Omental fat pad (tissue), 3 donors: ENCODE measurements at regions not wholly inside any gene's neighbourhood (a gene's known extent, or its start where the extent isn't known, plus 50 kb on each side); places are given as distances from the start of the nearest gene placed in this dataset.
"Not testable (repeated sequence)": the region's sequence is repeated elsewhere in the genome, so short reads cannot be mapped to it uniquely, and the experiment has no call there.

ENCODE experiments used
- ATAC-seq: fragments of 150-250 bp; one replicate; pipeline ENCODE4 v1.9.1; 2016; ENCODE audit warnings: mild to moderate bottlenecking, moderate library complexity; ENCODE audit not compliant: low FRiP score
- DNase-seq: peaks from one replicate; pipeline ENCODE4 v3.0.0-alpha.2; 2019; ENCODE audit warnings: low spot score
- TF ChIP-seq, protein P1 (sequence below), 3 donors: fragments of 450-650 bp; IDR thresholded peaks; one replicate each; pipeline ENCODE4 v1.5.1; 2016 to 2017; ENCODE audit warnings: antibody characterized with exemption in 3 of 3, mild to moderate bottlenecking in 3 of 3, moderate library complexity in 2 of 3

DNA sequence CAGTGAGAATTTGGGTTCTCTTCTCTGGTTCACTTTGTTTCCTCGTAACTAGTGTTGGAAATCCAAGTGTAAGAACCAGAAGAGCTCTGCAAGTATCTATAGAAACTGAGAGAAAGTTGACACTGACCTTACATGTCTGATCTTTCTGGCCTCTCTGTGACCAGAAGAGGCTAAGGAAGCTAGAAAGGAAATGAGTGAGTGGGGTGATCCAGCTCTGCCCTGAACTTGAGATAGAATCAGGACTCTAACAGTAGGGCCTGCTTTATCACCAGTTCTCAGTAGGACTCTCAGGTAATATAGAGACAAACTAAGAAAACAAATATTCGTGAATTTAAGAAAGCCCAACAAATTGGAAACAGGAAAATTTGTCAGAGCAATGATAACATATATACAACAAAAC lies 441.2 kb upstream of the ZNF804A start:
- DNase-seq (no peak), ATAC-seq (no peak)
- TF ChIP-seq, protein P1, sequence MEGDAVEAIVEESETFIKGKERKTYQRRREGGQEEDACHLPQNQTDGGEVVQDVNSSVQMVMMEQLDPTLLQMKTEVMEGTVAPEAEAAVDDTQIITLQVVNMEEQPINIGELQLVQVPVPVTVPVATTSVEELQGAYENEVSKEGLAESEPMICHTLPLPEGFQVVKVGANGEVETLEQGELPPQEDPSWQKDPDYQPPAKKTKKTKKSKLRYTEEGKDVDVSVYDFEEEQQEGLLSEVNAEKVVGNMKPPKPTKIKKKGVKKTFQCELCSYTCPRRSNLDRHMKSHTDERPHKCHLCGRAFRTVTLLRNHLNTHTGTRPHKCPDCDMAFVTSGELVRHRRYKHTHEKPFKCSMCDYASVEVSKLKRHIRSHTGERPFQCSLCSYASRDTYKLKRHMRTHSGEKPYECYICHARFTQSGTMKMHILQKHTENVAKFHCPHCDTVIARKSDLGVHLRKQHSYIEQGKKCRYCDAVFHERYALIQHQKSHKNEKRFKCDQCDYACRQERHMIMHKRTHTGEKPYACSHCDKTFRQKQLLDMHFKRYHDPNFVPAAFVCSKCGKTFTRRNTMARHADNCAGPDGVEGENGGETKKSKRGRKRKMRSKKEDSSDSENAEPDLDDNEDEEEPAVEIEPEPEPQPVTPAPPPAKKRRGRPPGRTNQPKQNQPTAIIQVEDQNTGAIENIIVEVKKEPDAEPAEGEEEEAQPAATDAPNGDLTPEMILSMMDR (IDR thresholded peaks at IDR 0.05) = no peak

DNA sequence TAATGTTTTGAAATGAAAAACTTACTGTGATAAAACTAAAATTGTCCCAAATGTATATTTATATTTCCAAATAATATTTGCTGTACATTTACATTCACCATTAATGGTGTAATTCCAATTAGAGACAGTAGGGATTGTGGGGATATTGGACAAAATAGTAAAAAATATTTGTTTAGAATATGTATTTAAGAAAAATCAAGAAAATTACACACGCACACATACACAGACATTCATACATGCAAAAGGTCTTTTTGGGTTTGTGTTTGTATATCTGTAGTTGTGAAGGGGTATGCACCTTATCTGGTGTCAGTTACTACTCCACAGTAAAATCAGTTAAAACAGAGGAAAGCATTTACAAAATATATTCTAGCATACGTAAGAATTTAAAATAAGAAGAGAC lies 435.9 kb upstream of the ZNF804A start:
- ATAC-seq (no peak), DNase-seq (no peak)
- TF ChIP-seq, protein P1 (IDR thresholded peaks at IDR 0.05) = no peak

DNA sequence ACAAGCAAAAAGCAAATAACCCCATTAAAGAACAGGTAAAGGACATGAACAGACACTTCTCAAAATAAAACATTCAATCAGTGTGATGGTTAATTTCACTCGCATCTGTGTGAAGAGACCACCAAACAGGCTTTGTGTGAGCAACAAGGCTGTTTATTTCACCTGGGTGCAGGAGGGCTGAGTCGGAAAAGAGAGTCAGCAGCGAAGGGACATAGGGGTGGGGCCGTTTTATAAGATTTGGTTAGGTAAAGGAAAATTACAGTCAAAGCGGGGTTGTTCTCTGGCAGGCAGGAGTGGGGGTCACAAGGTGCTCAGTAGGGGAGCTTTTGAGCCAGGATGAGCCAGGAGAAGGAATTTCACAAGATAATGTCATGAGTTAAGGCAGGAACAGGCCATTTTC lies 429.5 kb upstream of the ZNF804A start:
- not testable (repeated sequence) for ATAC-seq, DNase-seq

DNA sequence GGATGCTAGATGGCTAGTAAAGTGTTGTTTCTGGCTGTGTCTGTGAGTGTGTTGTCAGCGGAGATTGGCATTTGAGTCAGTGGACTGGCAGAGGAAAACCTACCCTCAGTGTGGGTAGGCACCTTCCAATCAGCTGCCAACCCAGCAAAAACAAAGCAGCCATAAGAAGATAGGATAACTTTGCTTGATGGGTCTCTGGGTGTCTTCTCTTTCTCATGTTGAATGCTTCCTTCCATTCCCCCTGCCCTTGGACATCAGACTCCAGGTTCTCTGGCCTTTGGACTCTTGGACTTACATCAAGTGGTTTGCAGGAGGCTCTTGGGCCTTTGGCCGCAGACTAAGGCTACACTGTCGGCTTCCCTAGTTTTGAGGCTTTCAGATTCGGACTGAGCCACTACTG lies 429.0 kb upstream of the ZNF804A start:
- ATAC-seq (no peak), DNase-seq (no peak)
- TF ChIP-seq, protein P1 (IDR thresholded peaks at IDR 0.05) = no peak

DNA sequence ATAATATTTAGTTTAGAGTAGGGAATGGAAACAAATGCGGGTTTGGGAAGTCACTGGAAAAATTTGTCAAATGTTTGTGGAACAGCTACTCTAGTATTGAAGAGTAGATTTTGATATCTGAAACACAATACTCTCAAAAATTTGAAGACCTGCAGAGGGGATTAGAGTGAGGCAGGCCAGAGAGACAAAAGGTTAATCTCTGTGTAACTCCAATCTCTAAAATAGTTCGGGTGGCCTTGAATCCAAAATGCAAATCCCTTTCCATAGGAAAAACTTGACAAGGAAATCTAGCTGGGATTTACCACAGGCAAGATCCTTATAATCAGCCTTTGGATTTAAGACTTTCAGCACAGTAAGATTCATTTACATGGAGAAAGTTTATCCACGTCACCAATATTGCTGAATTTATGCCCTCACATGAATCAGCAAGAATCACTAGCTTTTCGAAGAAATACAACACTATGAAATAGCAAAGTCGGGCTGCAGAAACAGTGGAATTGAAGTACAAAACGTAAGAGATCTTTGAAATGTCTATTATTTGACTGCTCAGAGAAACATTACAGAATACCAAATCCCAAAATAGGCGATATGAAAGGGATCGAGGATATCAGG lies 423.7 kb upstream of the ZNF804A start:
- no peak for ATAC-seq
- TF ChIP-seq, protein P1 (IDR thresholded peaks at IDR 0.05) = no peak
- no peak for DNase-seq

DNA sequence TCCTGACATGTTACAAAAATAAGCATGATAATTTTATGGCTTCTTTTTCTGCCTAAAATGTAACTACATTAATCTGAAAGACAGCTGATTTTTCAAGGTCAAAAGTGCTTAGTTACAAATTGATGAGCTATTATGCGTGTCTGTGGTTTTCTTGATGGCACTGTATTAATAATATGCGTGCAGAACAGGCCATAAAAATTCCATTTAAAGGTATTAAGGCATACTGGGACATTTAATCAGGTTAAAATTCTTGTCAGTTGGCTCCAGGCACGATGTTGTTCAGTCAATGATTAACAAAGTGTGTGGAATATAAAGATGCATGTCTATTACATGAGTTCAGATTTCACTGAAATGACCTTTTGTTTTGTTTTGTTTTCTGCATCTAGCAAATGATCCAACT lies 420.1 kb upstream of the ZNF804A start:
- ATAC-seq = no peak
- no peak for DNase-seq
- TF ChIP-seq, protein P1 (IDR thresholded peaks at IDR 0.05) = no peak

DNA sequence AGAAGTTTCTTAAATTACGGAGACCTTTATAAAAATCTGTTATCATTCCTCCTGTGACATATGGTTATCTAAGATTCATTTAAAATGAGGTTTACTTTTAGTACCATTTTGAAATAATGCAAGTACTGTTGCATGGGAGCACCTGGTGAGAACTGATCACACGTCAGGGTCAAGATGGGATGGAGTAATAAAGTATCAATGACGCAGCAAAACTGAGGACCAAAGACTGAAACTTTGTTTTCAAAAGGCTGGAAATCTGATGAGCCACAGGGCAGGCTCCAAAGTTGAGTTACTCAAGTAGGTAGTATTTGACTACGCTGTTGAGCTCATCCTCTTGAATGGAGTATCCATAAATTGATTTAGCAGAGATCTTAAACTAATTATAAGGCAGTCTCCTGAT lies 411.9 kb upstream of the ZNF804A start:
- no peak for ATAC-seq
- TF ChIP-seq, protein P1 (IDR thresholded peaks at IDR 0.05) = no peak
- DNase-seq = no peak
